Left lung (tissue), 4 donors: ENCODE measurements at regions not wholly inside any gene's neighbourhood (a gene's known extent, or its start where the extent isn't known, plus 50 kb on each side); places are given as distances from the start of the nearest gene placed in this dataset.

Experiments
- ATAC-seq: fragments of 200-7000 bp; cut with Tn5 transposase; one replicate; pipeline ENCODE4 v1.9.1; 2020; ENCODE audit warnings: moderate library complexity
- DNase-seq, 4 donors: peaks; one replicate each; pipeline ENCODE4 v3.0.0-alpha.2; 2013 to 2020
- H3K27ac ChIP-seq, 2 donors: fragments of 200-600 bp; sonication (generic) in 1 of 2; one replicate each; pipeline versions ENCODE4 v1.5.0 to v1.8.0; 2020 to 2021
- H3K27me3 ChIP-seq, 2 donors: fragments of 200-600 bp; sonication (generic) in 1 of 2; one replicate each; pipeline versions ENCODE4 v1.5.0 to v1.8.0; 2020 to 2021
- H3K36me3 ChIP-seq, 2 donors: fragments of 200-600 bp; sonication (generic) in 1 of 2; one replicate each; pipeline versions ENCODE4 v1.5.0 to v1.8.0; 2020 to 2021
- H3K4me1 ChIP-seq, 2 donors: fragments of 200-600 bp; one replicate each; pipeline ENCODE4 v1.8.0; 2021
- H3K4me3 ChIP-seq, 2 donors: fragments of 200-600 bp; sonication (generic) in 1 of 2; one replicate each; pipeline versions ENCODE4 v1.5.0 to v1.8.0; 2020 to 2021; ENCODE audit warnings: mild to moderate bottlenecking in 1 of 2
- H3K9me3 ChIP-seq, 2 donors: fragments of 200-600 bp; sonication (generic) in 1 of 2; one replicate each; pipeline versions ENCODE4 v1.5.0 to v1.8.0; 2020 to 2021
- CTCF ChIP-seq, 2 donors: fragments of 200-600 bp; sonication (generic) in 1 of 2; IDR thresholded peaks; one replicate each; pipeline versions ENCODE4 v1.5.0 to v1.8.0; 2021; ENCODE audit warnings: antibody characterized with exemption in 2 of 2
- intact Hi-C, 2 donors: fragments of 100-400 bp; cut with DNase I; formaldehyde crosslinking; loops; one replicate each; pipeline versions ENCODE4 v1.11.2 to v1.14.2; 2022
- donor health status: DM: no; HTN: yes; CAD: no.
- donor health status: DM: no; HTN: no; CAD: no.

- Histone ChIP-seq H3K9me3 (peaks cover 0 to 18% of the 10 kb centered on the region in 2 donors), H3K36me3 (no peaks in the 10 kb centered on the region), H3K27ac (peak overlapping the region in 1 of 2 donors; percentile 0), H3K27me3 (no peaks in the 10 kb centered on the region), H3K4me1 (peaks cover 4 to 19% of the 10 kb centered on the region in 2 donors), H3K4me3 (no peak overlapping the region)
- DNase-seq, result no peak
- ATAC-seq, result no peak
- intact Hi-C loops, result no loop called here
- no peak for TF ChIP-seq CTCF (IDR thresholded peaks at IDR 0.05)
These were observed 319.8 kb downstream of the RND3 start for GRCh38 chr2:150167711-150168110.

GRCh38 chr2:150166313-150167051, 321.0 kb downstream of the RND3 start:
- H3K4me3 ChIP-seq, result no peak overlapping the region
- DNase-seq (peak in 1 of 4 donors; percentile 32), ATAC-seq (peak; percentile 71)

GRCh38 chr2:150165988-150166312, 321.5 kb downstream of the RND3 start:
- no peak for TF ChIP-seq CTCF (IDR thresholded peaks at IDR 0.05)
- no peaks in the 10 kb centered on the region for H3K36me3 ChIP-seq
- H3K9me3 ChIP-seq, result peaks cover 0 to 10% of the 10 kb centered on the region in 2 donors
- intact Hi-C loops, result no loop called here
- H3K4me3 ChIP-seq, result no peak overlapping the region
- peaks cover 4 to 19% of the 10 kb centered on the region in 2 donors for H3K4me1 ChIP-seq
- ATAC-seq, result no peak
- H3K27ac ChIP-seq, result peak overlapping the region in 1 of 2 donors; percentile 16
- DNase-seq, result no peak
- no peaks in the 10 kb centered on the region for H3K27me3 ChIP-seq

More at GRCh38 chr2:150166313-150167051, 321.0 kb downstream of the RND3 start:
- intact Hi-C loops, result no loop called here
- no peaks in the 10 kb centered on the region for H3K36me3 ChIP-seq
- peak overlapping the region in 1 of 2 donors; percentile 16 for H3K27ac ChIP-seq
- peaks cover 4 to 19% of the 10 kb centered on the region in 2 donors for H3K4me1 ChIP-seq
- H3K27me3 ChIP-seq, result no peaks in the 10 kb centered on the region
- TF ChIP-seq CTCF (IDR thresholded peaks at IDR 0.05), result no peak
- peaks cover 0 to 16% of the 10 kb centered on the region in 2 donors for H3K9me3 ChIP-seq

GRCh38 chr2:150165442-150165841, 322.0 kb downstream of the RND3 start:
- Histone ChIP-seq H3K4me3 (no peak overlapping the region), H3K4me1 (peaks cover 4 to 19% of the 10 kb centered on the region in 2 donors), H3K27me3 (no peaks in the 10 kb centered on the region), H3K27ac (no peak overlapping the region), H3K36me3 (no peaks in the 10 kb centered on the region), H3K9me3 (peaks cover 0 to 5% of the 10 kb centered on the region in 2 donors)
- TF ChIP-seq CTCF (IDR thresholded peaks at IDR 0.05), result no peak
- DNase-seq (no peak), ATAC-seq (peak; percentile 60)
- intact Hi-C loops, result no loop called here

- Histone ChIP-seq H3K4me3 (no peak overlapping the region), H3K36me3 (no peaks in the 10 kb centered on the region), H3K27me3 (no peaks in the 10 kb centered on the region), H3K4me1 (peaks cover 4 to 14% of the 10 kb centered on the region in 2 donors), H3K9me3 (no peaks in the 10 kb centered on the region), H3K27ac (no peak overlapping the region)
- no peak for TF ChIP-seq CTCF (IDR thresholded peaks at IDR 0.05)
- DNase-seq (no peak), ATAC-seq (no peak)
- intact Hi-C loops, result no loop called here
These were observed 325.1 kb downstream of the RND3 start for GRCh38 chr2:150162241-150162942.
